ENCODE measurements at regions not wholly inside any gene's neighbourhood (a gene's known extent, or its start where the extent isn't known, plus 50 kb on each side); places are given as distances from the start of the nearest gene placed in this dataset.

DNA sequence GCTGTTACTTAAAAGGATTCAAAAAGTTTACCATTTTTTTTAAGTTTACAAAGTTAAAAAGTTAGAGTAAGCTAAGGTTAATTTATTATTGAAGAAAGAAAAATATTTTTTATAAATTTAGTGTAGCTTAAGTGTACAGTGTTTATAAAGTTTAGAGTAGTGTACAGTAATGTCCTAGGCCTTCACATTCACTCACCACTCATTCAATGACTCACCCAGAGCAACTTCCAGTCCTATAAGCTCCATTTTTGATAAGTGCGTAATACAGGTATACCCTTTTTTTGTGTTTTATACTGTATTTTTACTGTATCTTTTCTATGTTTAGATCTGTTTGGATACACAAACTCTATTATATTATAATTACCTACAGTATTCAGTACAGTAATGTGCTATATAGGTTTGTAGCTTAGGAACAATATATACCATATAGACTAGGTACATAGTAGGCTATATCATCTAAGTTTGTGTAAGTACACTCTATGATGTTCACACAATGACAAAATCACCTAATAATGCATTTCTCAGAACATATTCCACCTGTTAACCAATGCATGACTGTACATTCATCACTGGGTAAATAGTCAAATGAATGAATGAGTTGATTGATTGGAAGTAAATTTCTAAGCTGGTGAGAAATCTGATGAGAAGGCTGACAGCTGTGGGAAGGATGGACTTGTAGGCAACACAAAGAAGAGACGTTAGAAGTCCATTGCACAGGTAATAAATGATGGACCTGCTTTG lies 95.2 kb upstream of the CDIN1 start:
- TF ChIP-seq, protein P1, sequence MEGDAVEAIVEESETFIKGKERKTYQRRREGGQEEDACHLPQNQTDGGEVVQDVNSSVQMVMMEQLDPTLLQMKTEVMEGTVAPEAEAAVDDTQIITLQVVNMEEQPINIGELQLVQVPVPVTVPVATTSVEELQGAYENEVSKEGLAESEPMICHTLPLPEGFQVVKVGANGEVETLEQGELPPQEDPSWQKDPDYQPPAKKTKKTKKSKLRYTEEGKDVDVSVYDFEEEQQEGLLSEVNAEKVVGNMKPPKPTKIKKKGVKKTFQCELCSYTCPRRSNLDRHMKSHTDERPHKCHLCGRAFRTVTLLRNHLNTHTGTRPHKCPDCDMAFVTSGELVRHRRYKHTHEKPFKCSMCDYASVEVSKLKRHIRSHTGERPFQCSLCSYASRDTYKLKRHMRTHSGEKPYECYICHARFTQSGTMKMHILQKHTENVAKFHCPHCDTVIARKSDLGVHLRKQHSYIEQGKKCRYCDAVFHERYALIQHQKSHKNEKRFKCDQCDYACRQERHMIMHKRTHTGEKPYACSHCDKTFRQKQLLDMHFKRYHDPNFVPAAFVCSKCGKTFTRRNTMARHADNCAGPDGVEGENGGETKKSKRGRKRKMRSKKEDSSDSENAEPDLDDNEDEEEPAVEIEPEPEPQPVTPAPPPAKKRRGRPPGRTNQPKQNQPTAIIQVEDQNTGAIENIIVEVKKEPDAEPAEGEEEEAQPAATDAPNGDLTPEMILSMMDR (conservative IDR thresholded peaks at IDR 0.05) = no peak
- TF ChIP-seq EZH2 (IDR thresholded peaks at IDR 0.05; ENCODE audit: low read depth) = no peak

All from PC-9 (cell line).